LNCaP clone FGC (cell line): ENCODE measurements at regions not wholly inside any gene's neighbourhood (a gene's known extent, or its start where the extent isn't known, plus 50 kb on each side); places are given as distances from the start of the nearest gene placed in this dataset.
"Not testable (repeated sequence)": the region's sequence is repeated elsewhere in the genome, so short reads cannot be mapped to it uniquely, and the experiment has no call there.

Source experiments
- DNase-seq: peaks from one replicate; pipeline ENCODE4 v3.0.0-alpha.2; 2011; ENCODE audit warnings: low read depth
- H3K4me3 ChIP-seq: 2 replicates; pipeline ENCODE4 v1.5.1; 2011; ENCODE audit warnings: mild to moderate bottlenecking, low read depth, low read length, control low read depth
- CTCF ChIP-seq: IDR thresholded peaks from 2 replicates; pipeline ENCODE4 v1.5.1; 2012; ENCODE audit warnings: mild to moderate bottlenecking; ENCODE audit not compliant: control insufficient read depth, insufficient read depth; ENCODE audit errors: extremely low read depth

- no peak overlapping the region for H3K4me3 ChIP-seq
- TF ChIP-seq CTCF, result no peak
- DNase-seq, result no peak
Measured at GRCh38 chr11:23778971-23779370, 717.9 kb upstream of the LUZP2 start.

GRCh38 chr11:23780231-23780630, 716.6 kb upstream of the LUZP2 start:
- TF ChIP-seq CTCF, result no peak
- no peak for DNase-seq
- H3K4me3 ChIP-seq, result no peak overlapping the region

GRCh38 chr11:23781803-23782560, 714.9 kb upstream of the LUZP2 start:
- H3K4me3 ChIP-seq, result no peak overlapping the region
- no peak for DNase-seq
- no peak for TF ChIP-seq CTCF

GRCh38 chr11:23786974-23787373, 709.9 kb upstream of the LUZP2 start:
- not testable (repeated sequence) for H3K4me3 ChIP-seq, DNase-seq

GRCh38 chr11:23789200-23789853, 707.5 kb upstream of the LUZP2 start:
- DNase-seq, result no peak
- no peak for TF ChIP-seq CTCF
- H3K4me3 ChIP-seq, result no peak overlapping the region

- no peak for TF ChIP-seq CTCF
- no peak for DNase-seq
- H3K4me3 ChIP-seq, result no peak overlapping the region
Measured at GRCh38 chr11:23789938-23790371, 706.9 kb upstream of the LUZP2 start.

GRCh38 chr11:23797624-23798419, 699.0 kb upstream of the LUZP2 start:
- peak; percentile 82 for DNase-seq
- H3K4me3 ChIP-seq, result no peak overlapping the region
- no peak for TF ChIP-seq CTCF

GRCh38 chr11:23834306-23834705, 662.5 kb upstream of the LUZP2 start:
- H3K4me3 ChIP-seq, DNase-seq: not testable (repeated sequence)
